H1 (cell line): ENCODE measurements at regions not wholly inside any gene's neighbourhood (a gene's known extent, or its start where the extent isn't known, plus 50 kb on each side); places are given as distances from the start of the nearest gene placed in this dataset.
"Not testable (repeated sequence)": the region's sequence is repeated elsewhere in the genome, so short reads cannot be mapped to it uniquely, and the experiment has no call there.

ENCODE experiments used
- CTCF ChIA-PET: fragments of 300-600 bp; sonication (Branson Sonifier 250); formaldehyde crosslinking; loops from one replicate; lab custom pipeline; 2021; ENCODE audit not compliant: partially characterized antibody; lab: Charles Lee
- POLR2A ChIA-PET: fragments of 300-600 bp; sonication (Branson Sonifier 250); formaldehyde crosslinking; loops from one replicate; lab custom pipeline; 2021; ENCODE audit warnings: inconsistent platforms; ENCODE audit not compliant: partially characterized antibody; lab: Charles Lee
- DNase-seq, 2 experiments: peaks; one replicate each; pipeline versions ENCODE4 v3.0.0 to v3.0.0-alpha.2; 2010 to 2022; ENCODE audit warnings: low spot score in 2 of 2, low read depth in 1 of 2, mixed read lengths in 1 of 2
- FAIRE-seq: peaks from 2 replicates; lab custom pipeline; 2011; peaks lifted over from hg19 to GRCh38; lab: Jason Lieb, UNC
- H2AFZ ChIP-seq: 2 replicates; pipeline ENCODE4 v1.8.1; 2012; ENCODE audit warnings: low read length, inconsistent platforms
- H2AK5ac ChIP-seq: 2 replicates; pipeline ENCODE4 v1.6.1; 2013; ENCODE audit warnings: low read depth, low read length
- H2BK120ac ChIP-seq: replicated peaks from 2 replicates; pipeline ENCODE3; 2013; ENCODE audit warnings: low read depth, low read length, inconsistent platforms
- H2BK12ac ChIP-seq: 2 replicates; pipeline ENCODE4 v1.6.1; 2013; ENCODE audit warnings: low read depth, low read length
- H2BK15ac ChIP-seq: 2 replicates; pipeline ENCODE4 v1.6.1; 2013; ENCODE audit warnings: low read length
- H2BK20ac ChIP-seq: 2 replicates; pipeline ENCODE4 v1.6.1; 2013; ENCODE audit warnings: low read length
- H2BK5ac ChIP-seq: 2 replicates; pipeline ENCODE4 v1.6.1; 2013; ENCODE audit warnings: low read depth, low read length
- H3K14ac ChIP-seq: 2 replicates; pipeline ENCODE4 v1.6.1; 2013; ENCODE audit warnings: inconsistent platforms; ENCODE audit not compliant: insufficient read length
- H3K18ac ChIP-seq: 2 replicates; pipeline ENCODE4 v1.6.1; 2013; ENCODE audit warnings: low read length; ENCODE audit errors: extremely low read depth
- H3K23ac ChIP-seq: 2 replicates; pipeline ENCODE4 v1.6.1; 2013; ENCODE audit warnings: inconsistent platforms; ENCODE audit not compliant: insufficient read length
- H3K23me2 ChIP-seq: 2 replicates; pipeline ENCODE4 v1.6.1; 2013; ENCODE audit warnings: low read depth, low read length
- H3K27ac ChIP-seq: 2 replicates; pipeline ENCODE4 v1.6.1; 2011; ENCODE audit warnings: low read depth, low read length, inconsistent platforms
- H3K27me3 ChIP-seq, 4 experiments: replicated peaks in 1 of 4; 1 replicate in 1 of 4; 2 replicates in 3 of 4; pipeline versions ENCODE4 v1.6.1 to v1.8.1; 2011 to 2013; ENCODE audit warnings: low read length in 3 of 4, mild to moderate bottlenecking in 3 of 4, inconsistent platforms in 2 of 4, mixed read lengths in 2 of 4, moderate library complexity in 1 of 4; ENCODE audit not compliant: control insufficient read depth in 3 of 4, insufficient read depth in 3 of 4; ENCODE audit errors: extremely low read depth in 1 of 4
- H3K36me3 ChIP-seq, 4 experiments: 2 replicates each; pipeline versions ENCODE4 v1.6.1 to v1.8.1; 2011 to 2013; ENCODE audit warnings: mild to moderate bottlenecking in 4 of 4, low read length in 3 of 4, moderate library complexity in 2 of 4, control low read depth in 1 of 4, inconsistent platforms in 1 of 4; ENCODE audit not compliant: insufficient read depth in 4 of 4, control insufficient read depth in 2 of 4
- H3K4ac ChIP-seq: replicated peaks from 2 replicates; pipeline ENCODE3; 2013; ENCODE audit warnings: low read length, low read depth, mixed read lengths, inconsistent platforms; ENCODE audit not compliant: insufficient read length
- H3K4me1 ChIP-seq, 4 experiments: replicated peaks in 1 of 4; 1 replicate in 1 of 4; 2 replicates in 3 of 4; pipeline versions ENCODE4 v1.6.1 to v1.8.1; 2011 to 2013; ENCODE audit warnings: low read length in 3 of 4, inconsistent platforms in 2 of 4, mixed read lengths in 1 of 4; ENCODE audit not compliant: insufficient read depth in 4 of 4, control insufficient read depth in 3 of 4
- H3K4me2 ChIP-seq, 2 experiments: 2 replicates each; pipeline versions ENCODE4 v1.6.1 to v1.8.1; 2011 to 2013; ENCODE audit warnings: low read depth in 2 of 2, low read length in 2 of 2, control low read depth in 1 of 2, inconsistent platforms in 1 of 2, mild to moderate bottlenecking in 1 of 2; ENCODE audit not compliant: insufficient read depth in 1 of 2
- H3K4me3 ChIP-seq, 4 experiments: fragments of 200-600, 300-600 bp in 1 of 4; sonication (generic), shearing (Covaris generic), sonication (Bioruptor Twin) in 1 of 4; 2 replicates each; pipeline versions ENCODE4 v1.5.1 to v1.8.1; 2011 to 2016; ENCODE audit warnings: low read length in 4 of 4, low read depth in 3 of 4, control low read depth in 2 of 4, inconsistent platforms in 2 of 4, mild to moderate bottlenecking in 2 of 4, mixed read lengths in 1 of 4, moderate library complexity in 1 of 4; ENCODE audit not compliant: insufficient read depth in 2 of 4; ENCODE audit errors: extremely low read depth in 1 of 4
- H3K56ac ChIP-seq: replicated peaks from 2 replicates; pipeline ENCODE3; 2013; ENCODE audit warnings: low read depth, mild to moderate bottlenecking, mixed read lengths, low read length, inconsistent platforms; ENCODE audit not compliant: insufficient read length
- H3K79me1 ChIP-seq: 2 replicates; pipeline ENCODE4 v1.6.1; 2013; ENCODE audit warnings: low read depth, low read length, control low read depth
- H3K79me2 ChIP-seq, 2 experiments: 2 replicates each; pipeline versions ENCODE4 v1.6.1 to v1.8.1; 2012 to 2013; ENCODE audit warnings: low read length in 2 of 2, mild to moderate bottlenecking in 2 of 2, inconsistent platforms in 1 of 2; ENCODE audit not compliant: insufficient read depth in 2 of 2, control insufficient read depth in 1 of 2
- H3K9ac ChIP-seq, 4 experiments: replicated peaks in 1 of 4; 1 replicate in 1 of 4; 2 replicates in 3 of 4; pipeline versions ENCODE4 v1.6.1 to v1.8.1; 2011 to 2013; ENCODE audit warnings: low read depth in 3 of 4, low read length in 3 of 4, control low read depth in 2 of 4, mild to moderate bottlenecking in 2 of 4, moderate library complexity in 2 of 4, inconsistent platforms in 1 of 4; ENCODE audit errors: extremely low read depth in 1 of 4
- H3K9me3 ChIP-seq, 2 experiments: 2 replicates each; pipeline versions ENCODE4 v1.6.1 to v1.8.1; 2012 to 2013; ENCODE audit warnings: mild to moderate bottlenecking in 2 of 2, moderate library complexity in 2 of 2, control low read depth in 1 of 2, inconsistent platforms in 1 of 2, low read depth in 1 of 2, low read length in 1 of 2, mixed read lengths in 1 of 2; ENCODE audit not compliant: insufficient read depth in 2 of 2
- H4K20me1 ChIP-seq, 2 experiments: replicated peaks in 1 of 2; 2 replicates each; pipeline versions ENCODE3 to v1.8.1; 2011 to 2013; ENCODE audit warnings: inconsistent platforms in 2 of 2, low read length in 2 of 2, mild to moderate bottlenecking in 1 of 2; ENCODE audit not compliant: insufficient read depth in 2 of 2, control insufficient read depth in 1 of 2
- H4K5ac ChIP-seq: 2 replicates; pipeline ENCODE4 v1.6.1; 2013; ENCODE audit warnings: low read length, low read depth, mixed read lengths, inconsistent platforms; ENCODE audit not compliant: insufficient read length
- H4K8ac ChIP-seq: 2 replicates; pipeline ENCODE4 v1.8.0; 2013; ENCODE audit warnings: mild to moderate bottlenecking, moderate library complexity, low read length, inconsistent platforms; ENCODE audit not compliant: insufficient read depth; ENCODE audit errors: extremely low read depth
- H4K91ac ChIP-seq: replicated peaks from 2 replicates; pipeline ENCODE3; 2013; ENCODE audit warnings: low read length, mixed read lengths, inconsistent platforms; ENCODE audit not compliant: insufficient read length
- WGBS, 2 experiments: shearing (Covaris generic) in 1 of 2; methylation state at CpG; one replicate each; pipeline versions ENCODE4 v1.1.6 to v1.1.7; 2013 to 2015; ENCODE audit warnings: low lambda C conversion rate in 2 of 2, mixed read lengths in 2 of 2, inconsistent platforms in 1 of 2, low coverage in 1 of 2, missing lambda C conversion rate in 1 of 2; ENCODE audit not compliant: insufficient replicate concordance in 2 of 2, insufficient coverage in 1 of 2, insufficient read length in 1 of 2; ENCODE audit errors: extremely low coverage in 1 of 2, missing lambda C conversion rate in 1 of 2; 5-methylcytosine and 5-hydroxymethylcytosine counted together

- POLR2A ChIA-PET, H2AK5ac ChIP-seq, H2BK20ac ChIP-seq, H2BK15ac ChIP-seq, H2AFZ ChIP-seq, H3K56ac ChIP-seq, H3K4me3 ChIP-seq, H3K27me3 ChIP-seq, H4K5ac ChIP-seq, H3K4me2 ChIP-seq, H3K18ac ChIP-seq, H3K14ac ChIP-seq, H3K27ac ChIP-seq, H3K79me1 ChIP-seq, H3K36me3 ChIP-seq, H2BK12ac ChIP-seq, CTCF ChIA-PET, DNase-seq, H3K23me2 ChIP-seq, H3K79me2 ChIP-seq, H3K9me3 ChIP-seq, H2BK120ac ChIP-seq, H3K4ac ChIP-seq, H3K4me1 ChIP-seq, H2BK5ac ChIP-seq, H4K20me1 ChIP-seq, H3K9ac ChIP-seq, H4K8ac ChIP-seq, H4K91ac ChIP-seq, FAIRE-seq, H3K23ac ChIP-seq: not testable (repeated sequence)
- no CpG with 5 or more reads among the region's 7 CpGs for WGBS, 2 experiments
Observed at GRCh38 chr15:22177965-22178364, 97.6 kb downstream of the OR4M2 start.

- H3K56ac ChIP-seq, DNase-seq, H2AK5ac ChIP-seq, H3K23ac ChIP-seq, H2BK120ac ChIP-seq, H4K5ac ChIP-seq, H3K9me3 ChIP-seq, H3K4me3 ChIP-seq, H2BK5ac ChIP-seq, H2BK15ac ChIP-seq, CTCF ChIA-PET, H3K9ac ChIP-seq, H3K27ac ChIP-seq, H4K91ac ChIP-seq, H2AFZ ChIP-seq, H4K8ac ChIP-seq, H3K23me2 ChIP-seq, H3K36me3 ChIP-seq, FAIRE-seq, POLR2A ChIA-PET, H2BK12ac ChIP-seq, H3K18ac ChIP-seq, H2BK20ac ChIP-seq, H3K4ac ChIP-seq, H3K79me1 ChIP-seq, H3K4me1 ChIP-seq, H3K4me2 ChIP-seq, H3K79me2 ChIP-seq, H4K20me1 ChIP-seq, H3K27me3 ChIP-seq, H3K14ac ChIP-seq: not testable (repeated sequence)
- no CpG with 5 or more reads among the region's 1 CpG for WGBS, 2 experiments
Observed at GRCh38 chr15:22178438-22178837, 98.1 kb downstream of the OR4M2 start.
